K562 (cell line): ENCODE measurements at regions not wholly inside any gene's neighbourhood (a gene's known extent, or its start where the extent isn't known, plus 50 kb on each side); places are given as distances from the start of the nearest gene placed in this dataset.

Source experiments
- PCBP1 ChIP-seq: fragments of 200-400 bp; formaldehyde crosslinking; IDR thresholded peaks from 2 replicates; pipeline ENCODE4 v1.6.1; 2018; ENCODE audit warnings: mild to moderate bottlenecking, low read depth, low read length; ENCODE audit not compliant: poor library complexity, severe bottlenecking
- SIN3A ChIP-seq, 2 experiments: fragments of 150-350 bp in 1 of 2; IDR thresholded peaks; 2 replicates each; pipeline ENCODE4 v1.6.1; 2011 to 2016; ENCODE audit warnings: borderline replicate concordance in 2 of 2, low read depth in 2 of 2, low read length in 2 of 2, mild to moderate bottlenecking in 2 of 2, moderate library complexity in 2 of 2; ENCODE audit not compliant: control insufficient read depth in 1 of 2
- SMAD3 ChIP-seq: fragments of 450-650 bp; formaldehyde crosslinking; conservative IDR thresholded peaks from 2 replicates; pipeline ENCODE4 v1.4.0; 2020; ENCODE audit warnings: mild to moderate bottlenecking
- ZBED1 ChIP-seq: IDR thresholded peaks from 2 replicates; pipeline ENCODE4 v1.6.1; 2014
- ZC3H4 ChIP-seq: sonication (generic); formaldehyde crosslinking; IDR thresholded peaks from 2 replicates; pipeline ENCODE4 v1.9.0; 2021; ENCODE audit warnings: missing genetic modification reagents, borderline replicate concordance
- TF ChIP-seq, protein P1 (sequence below): fragments of 250-450 bp; sonication (Bioruptor Pico); IDR thresholded peaks from 2 replicates; pipeline ENCODE4 v1.8.0; 2022; ENCODE audit warnings: moderate library complexity, mild to moderate bottlenecking, inconsistent platforms
- TF ChIP-seq, protein P2 (sequence below): fragments of 250-450 bp; sonication (Bioruptor Pico); IDR thresholded peaks from 2 replicates; pipeline ENCODE4 v1.4.0; 2020; ENCODE audit warnings: mild to moderate bottlenecking, moderate library complexity, borderline replicate concordance
- TF ChIP-seq, protein P3 (sequence below): fragments of 200-400 bp; formaldehyde crosslinking; IDR thresholded peaks from 2 replicates; pipeline ENCODE4 v1.6.1; 2017; ENCODE audit warnings: mild to moderate bottlenecking, low read depth, low read length, moderate library complexity

DNA sequence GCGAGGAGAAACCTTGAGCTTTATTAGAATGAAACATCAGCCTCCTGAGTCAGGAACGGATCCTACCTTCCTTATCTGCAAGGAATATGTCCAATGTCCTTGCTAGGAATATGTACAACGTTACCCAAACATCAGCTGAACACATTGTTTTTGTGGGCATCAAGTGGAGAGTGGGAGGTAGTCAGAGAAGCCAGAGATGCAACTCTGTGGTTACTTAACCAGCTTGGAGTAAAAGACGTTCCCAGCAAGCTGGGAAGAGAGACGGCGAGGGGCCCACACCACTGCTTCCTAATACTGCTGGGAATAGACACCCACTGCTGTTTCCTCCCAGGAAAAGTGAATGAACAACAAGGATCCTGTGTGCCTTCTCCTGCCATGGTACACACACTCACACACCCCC lies 64.3 kb downstream of the PABIR2 start (continued):
- TF ChIP-seq, protein P1, sequence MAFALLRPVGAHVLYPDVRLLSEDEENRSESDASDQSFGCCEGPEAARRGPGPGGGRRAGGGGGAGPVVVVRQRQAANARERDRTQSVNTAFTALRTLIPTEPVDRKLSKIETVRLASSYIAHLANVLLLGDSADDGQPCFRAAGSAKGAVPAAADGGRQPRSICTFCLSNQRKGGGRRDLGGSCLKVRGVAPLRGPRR (CRISPR knock-in tag) = no peak
- TF ChIP-seq ZC3H4 (no peak), SMAD3 (CRISPR knock-in tag) (no peak), SIN3A (IDR thresholded peaks at IDR 0.05; ENCODE audit: borderline replicate concordance in 2 of 2, control insufficient read depth in 1 of 2, low read depth in 2 of 2, low read length in 2 of 2) (no peak), ZBED1 (no peak), PCBP1 (no peak)
- TF ChIP-seq, protein P2, sequence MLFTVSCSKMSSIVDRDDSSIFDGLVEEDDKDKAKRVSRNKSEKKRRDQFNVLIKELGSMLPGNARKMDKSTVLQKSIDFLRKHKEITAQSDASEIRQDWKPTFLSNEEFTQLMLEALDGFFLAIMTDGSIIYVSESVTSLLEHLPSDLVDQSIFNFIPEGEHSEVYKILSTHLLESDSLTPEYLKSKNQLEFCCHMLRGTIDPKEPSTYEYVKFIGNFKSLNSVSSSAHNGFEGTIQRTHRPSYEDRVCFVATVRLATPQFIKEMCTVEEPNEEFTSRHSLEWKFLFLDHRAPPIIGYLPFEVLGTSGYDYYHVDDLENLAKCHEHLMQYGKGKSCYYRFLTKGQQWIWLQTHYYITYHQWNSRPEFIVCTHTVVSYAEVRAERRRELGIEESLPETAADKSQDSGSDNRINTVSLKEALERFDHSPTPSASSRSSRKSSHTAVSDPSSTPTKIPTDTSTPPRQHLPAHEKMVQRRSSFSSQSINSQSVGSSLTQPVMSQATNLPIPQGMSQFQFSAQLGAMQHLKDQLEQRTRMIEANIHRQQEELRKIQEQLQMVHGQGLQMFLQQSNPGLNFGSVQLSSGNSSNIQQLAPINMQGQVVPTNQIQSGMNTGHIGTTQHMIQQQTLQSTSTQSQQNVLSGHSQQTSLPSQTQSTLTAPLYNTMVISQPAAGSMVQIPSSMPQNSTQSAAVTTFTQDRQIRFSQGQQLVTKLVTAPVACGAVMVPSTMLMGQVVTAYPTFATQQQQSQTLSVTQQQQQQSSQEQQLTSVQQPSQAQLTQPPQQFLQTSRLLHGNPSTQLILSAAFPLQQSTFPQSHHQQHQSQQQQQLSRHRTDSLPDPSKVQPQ = no peak
- TF ChIP-seq, protein P3, sequence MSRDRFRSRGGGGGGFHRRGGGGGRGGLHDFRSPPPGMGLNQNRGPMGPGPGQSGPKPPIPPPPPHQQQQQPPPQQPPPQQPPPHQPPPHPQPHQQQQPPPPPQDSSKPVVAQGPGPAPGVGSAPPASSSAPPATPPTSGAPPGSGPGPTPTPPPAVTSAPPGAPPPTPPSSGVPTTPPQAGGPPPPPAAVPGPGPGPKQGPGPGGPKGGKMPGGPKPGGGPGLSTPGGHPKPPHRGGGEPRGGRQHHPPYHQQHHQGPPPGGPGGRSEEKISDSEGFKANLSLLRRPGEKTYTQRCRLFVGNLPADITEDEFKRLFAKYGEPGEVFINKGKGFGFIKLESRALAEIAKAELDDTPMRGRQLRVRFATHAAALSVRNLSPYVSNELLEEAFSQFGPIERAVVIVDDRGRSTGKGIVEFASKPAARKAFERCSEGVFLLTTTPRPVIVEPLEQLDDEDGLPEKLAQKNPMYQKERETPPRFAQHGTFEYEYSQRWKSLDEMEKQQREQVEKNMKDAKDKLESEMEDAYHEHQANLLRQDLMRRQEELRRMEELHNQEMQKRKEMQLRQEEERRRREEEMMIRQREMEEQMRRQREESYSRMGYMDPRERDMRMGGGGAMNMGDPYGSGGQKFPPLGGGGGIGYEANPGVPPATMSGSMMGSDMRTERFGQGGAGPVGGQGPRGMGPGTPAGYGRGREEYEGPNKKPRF = no peak
